ENCODE measurements at regions not wholly inside any gene's neighbourhood (a gene's known extent, or its start where the extent isn't known, plus 50 kb on each side); places are given as distances from the start of the nearest gene placed in this dataset.

GRCh38 chr10:106302961-106303360 lies 861.5 kb downstream of the SORCS1 start:
- ChIA-PET POLR2A (no interaction called here), CTCF (no interaction called here)
- no peaks in the 10 kb centered on the region for H4K20me1 ChIP-seq (replicated peaks; ENCODE audit: control insufficient read depth, extremely low read depth, insufficient read depth, low read length)
- H3K4me2 ChIP-seq (ENCODE audit: insufficient read depth, low read length), result no peak overlapping the region
- H3K27me3 ChIP-seq (ENCODE audit: control insufficient read depth in 2 of 2, insufficient read depth in 2 of 2, low read length in 2 of 2), result no peaks in the 10 kb centered on the region
- H3K27ac ChIP-seq (ENCODE audit: insufficient read depth, low read depth, low read length), result no peak overlapping the region
- no peaks in the 10 kb centered on the region for H3K9me1 ChIP-seq (replicated peaks; ENCODE audit: control insufficient read depth, extremely low read depth, insufficient read depth, low read length)
- intact Hi-C loops (cut with micrococcal nuclease) (no loop called here), dilution Hi-C loops (cut with MboI; ENCODE audit: extremely low pct_ligation_motif_present, low sequenced_read_pairs) (no loop called here)
- H3K9ac ChIP-seq (replicated peaks; ENCODE audit: extremely low read depth, insufficient read depth, low read length), result no peak overlapping the region
- no peaks in the 10 kb centered on the region for H3K36me3 ChIP-seq (ENCODE audit: control insufficient read depth in 2 of 2, extremely low read depth in 1 of 2, insufficient read depth in 2 of 2, low read length in 2 of 2)
- FAIRE-seq, result no peak
- no peak for DNase-seq (ENCODE audit: low read depth, low spot score)
- no peak for TF ChIP-seq EZH2 (IDR thresholded peaks at IDR 0.05; ENCODE audit: borderline replicate concordance, low read depth, low read length, severe bottlenecking)
- TF ChIP-seq CTCF (IDR thresholded peaks at IDR 0.05; ENCODE audit: extremely low read depth in 1 of 2, insufficient read depth in 1 of 2, low read depth in 1 of 2, low read length in 2 of 2), result no peak
- no peak for TF ChIP-seq GATA2 (IDR thresholded peaks at IDR 0.05; ENCODE audit: insufficient read depth, insufficient read length, low read depth, low read length)
- TF ChIP-seq FOS (IDR thresholded peaks at IDR 0.05; ENCODE audit: borderline replicate concordance, insufficient read depth, low read length), result no peak
- no peak for TF ChIP-seq POLR2AphosphoS5 (IDR thresholded peaks at IDR 0.05; ENCODE audit: insufficient read depth, low read depth, low read length)
- TF ChIP-seq POLR2A (IDR thresholded peaks at IDR 0.05; ENCODE audit: low read depth, low read length), result no peak
- TF ChIP-seq JUN (IDR thresholded peaks at IDR 0.05; ENCODE audit: borderline replicate concordance, insufficient read depth, insufficient read length, low read depth), result no peak
- TF ChIP-seq MAX (IDR thresholded peaks at IDR 0.05; ENCODE audit: insufficient read depth, insufficient read length), result no peak
- no peak for TF ChIP-seq MYC (IDR thresholded peaks at IDR 0.05; ENCODE audit: low read depth, low read length)
- H3K79me2 ChIP-seq (ENCODE audit: control insufficient read depth, insufficient read depth, low read length), result no peaks in the 10 kb centered on the region
- no peak overlapping the region for H2AFZ ChIP-seq (ENCODE audit: low read depth, low read length)
- no peak overlapping the region for H3K4me3 ChIP-seq (replicated peaks in 1 of 3; ENCODE audit: insufficient read depth in 1 of 3, low read depth in 1 of 3, low read length in 3 of 3)
- no peaks in the 10 kb centered on the region for H3K9me3 ChIP-seq (replicated peaks; ENCODE audit: control insufficient read depth, insufficient read depth, low read length)
- no TSS peak for BruUV-seq (replicated peaks)
- H3K4me1 ChIP-seq (ENCODE audit: control insufficient read depth, extremely low read depth, insufficient read depth, low read length), result no peaks in the 10 kb centered on the region

Measured in endothelial cell of umbilical vein (primary cell).